ENCODE measurements at regions not wholly inside any gene's neighbourhood (a gene's known extent, or its start where the extent isn't known, plus 50 kb on each side); places are given as distances from the start of the nearest gene placed in this dataset.

DNA sequence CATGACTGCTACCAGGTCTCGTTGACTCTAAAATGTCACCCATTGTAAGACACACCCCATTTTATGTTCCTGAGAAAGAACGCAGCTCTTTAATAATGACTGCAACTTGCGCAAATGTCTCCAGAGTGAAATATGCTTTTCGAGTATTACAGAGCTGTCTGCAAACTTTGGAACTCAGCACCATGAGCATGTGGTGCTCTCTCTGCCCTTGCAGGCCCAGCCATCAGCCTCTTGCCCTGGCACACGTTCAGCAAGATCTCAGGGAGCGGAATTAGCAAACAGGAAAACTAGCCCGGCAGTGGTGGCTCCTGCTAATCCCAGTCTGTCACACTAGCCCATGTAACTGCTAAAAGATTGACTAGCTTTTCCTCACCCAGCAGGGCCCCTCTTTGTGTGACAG is 114.5 kb upstream of the SLC1A3 start:
- Histone ChIP-seq H3K9me3 (ENCODE audit: control insufficient read depth in 1 of 2, insufficient read depth in 1 of 2, low read depth in 1 of 2, low read length in 2 of 2) (no peaks in the 10 kb centered on the region), H3K4me3 (replicated peaks in 1 of 2; ENCODE audit: low read depth in 1 of 2, low read length in 2 of 2) (no peak overlapping the region), H4K20me1 (ENCODE audit: insufficient read depth) (no peaks in the 10 kb centered on the region), H3K9me2 (ENCODE audit: insufficient read depth) (no peaks in the 10 kb centered on the region), H3K27me3 (ENCODE audit: insufficient read depth, low read length) (no peaks in the 10 kb centered on the region), H3K36me3 (ENCODE audit: control insufficient read depth in 1 of 2, insufficient read depth in 2 of 2, low read length in 2 of 2) (no peaks in the 10 kb centered on the region), H3K9ac (ENCODE audit: low read length) (no peak overlapping the region), H3K27ac (ENCODE audit: low read depth, low read length) (no peak overlapping the region), H3K4me1 (ENCODE audit: control insufficient read depth in 1 of 2, insufficient read depth in 2 of 2, low read length in 2 of 2) (peaks cover 0 to 10% of the 10 kb centered on the region in 2 experiments; a peak in 2 of 4 replicates), H3K4me2 (ENCODE audit: low read length) (no peak overlapping the region), H3K79me2 (ENCODE audit: insufficient read depth, low read length) (no peaks in the 10 kb centered on the region), H2AFZ (ENCODE audit: low read depth, low read length, poor library complexity, severe bottlenecking) (no peak overlapping the region)
- CTCF ChIA-PET: interaction anchor here (1.3 to 2.5 kb wide), 3 partner anchors 13 to 15 kb away, joined by 3 to 9 read pairs (median 6); no protein-coding TSS in a partner anchor
- no peak for DNase-seq (ENCODE audit: low read depth, low spot score)
- RAD21 ChIA-PET (ENCODE audit: low non-redundant PET in 1 of 2, low total read pairs in 2 of 2, uncharacterized antibody in 2 of 2, unreplicated experiment in 2 of 2): no interaction called here
- intact Hi-C loops (cut with micrococcal nuclease): loop anchor here (5.0 to 10.0 kb wide), 2 partner anchors 65 to 207 kb away; no protein-coding TSS in a partner anchor
- TF ChIP-seq, protein P1, sequence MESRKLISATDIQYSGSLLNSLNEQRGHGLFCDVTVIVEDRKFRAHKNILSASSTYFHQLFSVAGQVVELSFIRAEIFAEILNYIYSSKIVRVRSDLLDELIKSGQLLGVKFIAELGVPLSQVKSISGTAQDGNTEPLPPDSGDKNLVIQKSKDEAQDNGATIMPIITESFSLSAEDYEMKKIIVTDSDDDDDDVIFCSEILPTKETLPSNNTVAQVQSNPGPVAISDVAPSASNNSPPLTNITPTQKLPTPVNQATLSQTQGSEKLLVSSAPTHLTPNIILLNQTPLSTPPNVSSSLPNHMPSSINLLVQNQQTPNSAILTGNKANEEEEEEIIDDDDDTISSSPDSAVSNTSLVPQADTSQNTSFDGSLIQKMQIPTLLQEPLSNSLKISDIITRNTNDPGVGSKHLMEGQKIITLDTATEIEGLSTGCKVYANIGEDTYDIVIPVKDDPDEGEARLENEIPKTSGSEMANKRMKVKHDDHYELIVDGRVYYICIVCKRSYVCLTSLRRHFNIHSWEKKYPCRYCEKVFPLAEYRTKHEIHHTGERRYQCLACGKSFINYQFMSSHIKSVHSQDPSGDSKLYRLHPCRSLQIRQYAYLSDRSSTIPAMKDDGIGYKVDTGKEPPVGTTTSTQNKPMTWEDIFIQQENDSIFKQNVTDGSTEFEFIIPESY (IDR thresholded peaks at IDR 0.05; ENCODE audit: extremely low read depth, insufficient replicate concordance, low read length): no peak
- BruUV-seq (replicated peaks): no TSS peak
- POLR2A ChIA-PET: no interaction called here
- no peak for ATAC-seq

DNA sequence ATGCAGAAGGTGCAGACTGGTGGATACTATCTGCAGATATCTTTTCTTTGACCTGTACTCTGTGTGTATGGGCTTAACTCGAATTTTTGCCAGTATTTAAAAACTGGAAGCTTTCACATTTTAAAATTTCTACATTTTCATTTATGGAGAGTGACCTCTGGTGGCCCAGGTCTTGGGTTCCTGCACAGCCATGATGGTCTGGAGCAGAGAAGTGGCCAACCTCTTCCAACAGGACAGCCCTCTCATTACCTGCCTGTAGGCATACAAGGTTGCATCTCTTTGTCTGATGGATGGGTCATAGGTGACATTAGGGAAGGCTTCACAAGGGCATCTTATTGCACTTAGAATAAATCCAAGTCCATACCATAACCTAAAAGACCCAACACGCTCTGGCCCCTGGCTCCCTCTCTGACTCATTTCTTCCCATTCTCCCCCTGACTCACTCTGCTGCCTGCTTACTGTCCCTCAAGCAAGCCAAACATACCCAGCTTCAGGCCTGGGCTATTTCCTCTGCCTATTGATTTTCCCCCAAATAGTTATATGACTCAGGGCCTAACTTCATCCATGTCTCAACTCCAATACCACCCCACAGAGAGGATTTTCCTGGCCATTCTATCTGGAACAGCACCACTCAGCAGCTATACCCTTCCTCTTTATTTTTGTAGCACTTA is 113.3 kb upstream of the SLC1A3 start:
- H3K36me3 ChIP-seq (ENCODE audit: control insufficient read depth in 1 of 2, insufficient read depth in 2 of 2, low read length in 2 of 2): no peaks in the 10 kb centered on the region
- peak; percentile 4 for DNase-seq (ENCODE audit: low read depth, low spot score)
- BruUV-seq (replicated peaks): no TSS peak
- H3K9ac ChIP-seq (ENCODE audit: low read length): no peak overlapping the region
- no peak overlapping the region for H3K4me3 ChIP-seq (replicated peaks in 1 of 2; ENCODE audit: low read depth in 1 of 2, low read length in 2 of 2)
- ATAC-seq: peak; percentile 55; the same call in 1 of the 2 replicates
- H3K4me2 ChIP-seq (ENCODE audit: low read length): no peak overlapping the region
- intact Hi-C loops (cut with micrococcal nuclease): loop anchor here (5.0 to 10.0 kb wide), 2 partner anchors 66 to 208 kb away; no protein-coding TSS in a partner anchor
- H3K9me2 ChIP-seq (ENCODE audit: insufficient read depth): no peaks in the 10 kb centered on the region
- H3K9me3 ChIP-seq (ENCODE audit: control insufficient read depth in 1 of 2, insufficient read depth in 1 of 2, low read depth in 1 of 2, low read length in 2 of 2): no peaks in the 10 kb centered on the region
- no peak overlapping the region for H2AFZ ChIP-seq (ENCODE audit: low read depth, low read length, poor library complexity, severe bottlenecking)
- H3K27ac ChIP-seq (ENCODE audit: low read depth, low read length): no peak overlapping the region
- peak; percentile 58; the same call in 1 of the 2 replicates for TF ChIP-seq FOSL1 (IDR thresholded peaks at IDR 0.05; ENCODE audit: low read depth)
- TF ChIP-seq JUND (IDR thresholded peaks at IDR 0.05): peak; percentile 50; the same call in 1 of the 2 replicates
- TF ChIP-seq, protein P1 (IDR thresholded peaks at IDR 0.05; ENCODE audit: extremely low read depth, insufficient replicate concordance, low read length): no peak
- peak; percentile 30; the same call in 1 of the 2 replicates for TF ChIP-seq SP1 (IDR thresholded peaks at IDR 0.05; ENCODE audit: low read depth)
- no peak for TF ChIP-seq ZNF274 (IDR thresholded peaks at IDR 0.05; ENCODE audit: low read depth, low read length)
- no peak for TF ChIP-seq TCF7L2 (IDR thresholded peaks at IDR 0.05; ENCODE audit: borderline replicate concordance, extremely low read depth, insufficient read depth, insufficient read length)
- TF ChIP-seq, protein P2, sequence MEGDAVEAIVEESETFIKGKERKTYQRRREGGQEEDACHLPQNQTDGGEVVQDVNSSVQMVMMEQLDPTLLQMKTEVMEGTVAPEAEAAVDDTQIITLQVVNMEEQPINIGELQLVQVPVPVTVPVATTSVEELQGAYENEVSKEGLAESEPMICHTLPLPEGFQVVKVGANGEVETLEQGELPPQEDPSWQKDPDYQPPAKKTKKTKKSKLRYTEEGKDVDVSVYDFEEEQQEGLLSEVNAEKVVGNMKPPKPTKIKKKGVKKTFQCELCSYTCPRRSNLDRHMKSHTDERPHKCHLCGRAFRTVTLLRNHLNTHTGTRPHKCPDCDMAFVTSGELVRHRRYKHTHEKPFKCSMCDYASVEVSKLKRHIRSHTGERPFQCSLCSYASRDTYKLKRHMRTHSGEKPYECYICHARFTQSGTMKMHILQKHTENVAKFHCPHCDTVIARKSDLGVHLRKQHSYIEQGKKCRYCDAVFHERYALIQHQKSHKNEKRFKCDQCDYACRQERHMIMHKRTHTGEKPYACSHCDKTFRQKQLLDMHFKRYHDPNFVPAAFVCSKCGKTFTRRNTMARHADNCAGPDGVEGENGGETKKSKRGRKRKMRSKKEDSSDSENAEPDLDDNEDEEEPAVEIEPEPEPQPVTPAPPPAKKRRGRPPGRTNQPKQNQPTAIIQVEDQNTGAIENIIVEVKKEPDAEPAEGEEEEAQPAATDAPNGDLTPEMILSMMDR (IDR thresholded peaks at IDR 0.05 in 2 of 3, conservative IDR thresholded peaks at IDR 0.05 in 1 of 3; ENCODE audit: borderline replicate concordance in 1 of 3, insufficient read depth in 1 of 3, low read depth in 2 of 3, low read length in 2 of 3): 0 out of 6 replicates have a peak, but pooled peaks have one; percentile 1 to 22 (median 10)
- no peak for TF ChIP-seq POLR2A (IDR thresholded peaks at IDR 0.05; ENCODE audit: borderline replicate concordance, extremely low read depth, insufficient read depth, insufficient read length)
- H3K79me2 ChIP-seq (ENCODE audit: insufficient read depth, low read length): no peaks in the 10 kb centered on the region
- H3K4me1 ChIP-seq (ENCODE audit: control insufficient read depth in 1 of 2, insufficient read depth in 2 of 2, low read length in 2 of 2): peaks cover 0 to 10% of the 10 kb centered on the region in 2 experiments; a peak in 2 of 4 replicates
- no peaks in the 10 kb centered on the region for H3K27me3 ChIP-seq (ENCODE audit: insufficient read depth, low read length)
- POLR2A ChIA-PET: no interaction called here
- no peaks in the 10 kb centered on the region for H4K20me1 ChIP-seq (ENCODE audit: insufficient read depth)
- CTCF ChIA-PET: interaction anchor here (1.3 to 2.5 kb wide), 3 partner anchors 12 to 16 kb away, joined by 3 to 9 read pairs (median 6); no protein-coding TSS in a partner anchor
- RAD21 ChIA-PET (ENCODE audit: low non-redundant PET in 1 of 2, low total read pairs in 2 of 2, uncharacterized antibody in 2 of 2, unreplicated experiment in 2 of 2): no interaction called here

All from HCT116 (cell line).